Fibroblast of skin of right quadriceps (primary cell): ENCODE measurements at regions not wholly inside any gene's neighbourhood (a gene's known extent, or its start where the extent isn't known, plus 50 kb on each side); places are given as distances from the start of the nearest gene placed in this dataset.

Experiments used
- DNase-seq: peaks from one replicate; pipeline ENCODE4 v3.0.0-alpha.2; 2013

GRCh38 chr10:83801983-83802382, 337.3 kb upstream of the GHITM start:
- DNase-seq = no peak

- DNase-seq = no peak
Observed at GRCh38 chr10:83806717-83807116, 332.6 kb upstream of the GHITM start.

- DNase-seq = no peak
Observed at GRCh38 chr10:83809001-83809400, 330.3 kb upstream of the GHITM start.

- no peak for DNase-seq
Observed at GRCh38 chr10:83816942-83817341, 322.4 kb upstream of the GHITM start.

GRCh38 chr10:83817797-83818196, 321.5 kb upstream of the GHITM start:
- no peak for DNase-seq

GRCh38 chr10:83819609-83820008, 319.7 kb upstream of the GHITM start:
- DNase-seq = no peak

- DNase-seq = no peak
Observed at GRCh38 chr10:83820033-83820432, 319.3 kb upstream of the GHITM start.

DNA sequence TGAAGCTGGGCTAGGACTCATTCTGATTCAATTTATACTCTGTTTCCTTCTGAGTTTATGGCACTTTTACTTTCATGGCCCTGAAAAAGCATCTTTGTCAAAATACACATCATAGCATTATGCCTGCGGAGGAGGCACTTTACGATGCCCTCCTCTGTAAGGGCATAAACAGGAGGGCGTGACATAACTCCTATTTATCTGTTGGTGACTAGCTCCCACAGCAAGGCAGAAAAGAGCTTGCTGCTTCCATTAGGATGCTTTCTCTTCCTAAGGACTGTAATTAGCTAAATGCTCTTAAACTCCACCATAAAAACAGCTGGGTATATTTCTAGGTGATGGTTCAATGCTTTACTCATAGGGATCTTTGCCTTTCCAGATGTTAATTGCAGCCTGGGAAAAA, 315.2 kb upstream of the GHITM start:
- DNase-seq = no peak

GRCh38 chr10:83834096-83834495, 305.2 kb upstream of the GHITM start:
- DNase-seq = no peak

DNA sequence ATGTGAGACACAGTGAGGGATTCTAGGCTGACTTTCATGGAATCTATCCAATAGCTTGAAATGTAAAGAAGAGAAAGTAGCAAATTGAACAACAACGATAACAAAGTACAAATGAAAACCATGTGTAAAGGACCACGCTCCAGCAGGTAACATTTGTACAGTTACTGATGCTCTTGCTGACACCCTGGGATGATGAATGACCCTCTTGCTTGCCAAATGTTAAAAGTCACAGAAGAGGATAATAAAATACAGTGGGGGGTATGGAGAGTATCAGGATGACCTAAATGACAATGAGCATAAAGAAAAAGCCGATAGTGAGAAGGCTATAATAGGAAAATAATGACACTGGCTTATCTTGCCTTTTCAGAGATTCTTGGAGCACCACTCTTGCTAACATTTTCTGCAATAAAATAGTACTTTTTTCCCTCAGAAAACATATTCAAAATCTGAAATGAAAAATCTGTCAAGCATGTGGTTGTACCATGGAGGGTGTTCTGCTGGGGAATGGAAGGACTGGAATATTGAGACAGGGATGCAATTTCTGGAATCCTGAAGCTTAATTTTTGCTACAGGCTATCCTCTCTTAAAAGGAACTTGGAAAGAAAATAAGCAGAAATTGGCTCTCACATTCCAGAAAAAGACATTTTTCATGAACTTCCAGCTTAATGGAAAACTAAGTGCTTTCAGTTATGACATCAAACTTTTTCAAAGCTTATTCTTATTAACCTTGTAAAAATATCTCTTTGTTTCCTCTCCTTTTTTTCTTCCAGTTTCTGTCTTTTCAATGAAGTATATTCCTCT, 303.2 kb upstream of the GHITM start:
- no peak for DNase-seq

DNA sequence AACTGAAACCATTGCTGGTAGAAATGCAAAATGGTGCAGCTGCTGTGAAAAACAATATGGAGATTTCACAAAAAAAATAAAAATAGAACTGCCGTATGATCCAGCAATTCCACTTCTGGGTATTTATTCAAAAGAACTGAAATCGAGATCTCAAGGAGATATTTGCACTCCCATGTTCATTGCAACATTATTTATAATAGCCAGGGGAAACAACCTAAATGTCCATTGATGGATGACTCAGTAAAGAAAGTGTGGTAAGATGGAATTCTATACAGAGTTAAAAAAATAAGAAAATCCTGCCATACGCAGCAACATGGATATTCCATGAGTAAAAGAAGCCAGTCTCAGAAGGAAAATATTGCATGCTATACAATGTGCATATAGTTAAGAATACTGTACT, 290.6 kb upstream of the GHITM start:
- DNase-seq = no peak

DNA sequence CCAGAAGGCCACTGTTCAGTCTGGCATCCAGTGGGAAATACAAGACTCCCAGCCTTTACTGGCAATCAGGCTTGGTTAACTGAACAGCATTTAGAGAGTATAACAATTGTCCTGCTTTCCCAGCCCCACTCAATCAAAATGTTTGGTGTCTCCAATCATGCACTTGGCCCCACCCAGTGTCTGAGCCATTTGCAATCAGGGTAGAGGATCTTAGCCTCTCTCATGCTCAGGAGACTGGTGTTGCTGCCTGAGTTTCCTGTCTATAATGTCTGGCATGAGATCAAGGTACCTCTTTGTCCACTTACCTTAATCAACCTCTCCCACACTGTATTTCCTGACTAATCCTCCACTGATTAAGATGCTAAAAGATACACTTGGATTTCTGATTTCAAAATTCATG, 290.2 kb upstream of the GHITM start:
- DNase-seq = no peak

DNA sequence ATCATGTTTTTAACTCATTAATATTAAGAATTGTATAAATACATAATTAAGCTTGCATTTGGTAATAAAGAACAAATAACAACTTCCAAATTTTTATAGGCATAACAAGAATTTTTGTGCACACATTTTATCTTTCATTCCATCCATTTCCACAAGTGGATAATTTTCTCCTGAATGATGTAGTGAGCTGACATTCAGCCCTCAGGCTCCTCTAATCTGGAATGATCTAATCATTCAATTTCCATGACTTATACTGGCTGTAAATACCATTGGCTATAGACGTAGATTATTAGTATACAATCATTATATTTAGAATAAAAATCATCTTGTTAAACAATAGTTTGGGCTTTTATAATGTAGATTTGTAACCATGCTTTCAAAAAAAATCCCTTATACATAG, 287.2 kb upstream of the GHITM start:
- no peak for DNase-seq

- no peak for DNase-seq
Observed at GRCh38 chr10:83862723-83863122, 276.6 kb upstream of the GHITM start.

GRCh38 chr10:83863283-83863966, 275.9 kb upstream of the GHITM start:
- DNase-seq = no peak

GRCh38 chr10:83869898-83870297, 269.4 kb upstream of the GHITM start:
- DNase-seq = no peak

GRCh38 chr10:83871187-83872081, 267.9 kb upstream of the GHITM start:
- DNase-seq = peak; percentile 45

GRCh38 chr10:83880252-83880791, 259.0 kb upstream of the GHITM start:
- DNase-seq = no peak

GRCh38 chr10:83881661-83882060, 257.6 kb upstream of the GHITM start:
- no peak for DNase-seq

DNA sequence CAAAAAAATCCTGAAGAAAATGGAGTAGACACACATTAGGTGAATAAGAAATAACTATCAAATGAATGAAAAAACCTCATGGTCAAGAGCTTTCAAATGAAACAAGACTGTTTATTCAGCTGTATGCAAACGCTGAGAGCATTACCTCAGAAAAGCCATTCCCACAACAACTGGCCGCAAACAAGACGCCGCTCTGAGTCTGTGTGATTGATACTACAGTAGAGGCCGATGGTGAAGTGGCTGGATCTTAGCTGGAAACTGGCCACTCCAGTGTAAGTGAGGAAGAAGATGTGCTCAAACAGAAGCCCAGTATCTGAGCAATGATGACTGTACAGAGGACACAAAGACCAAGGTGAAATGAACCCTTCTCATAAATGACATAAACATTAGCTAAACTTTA, 252.4 kb upstream of the GHITM start:
- no peak for DNase-seq

GRCh38 chr10:83892737-83893136, 246.6 kb upstream of the GHITM start:
- no peak for DNase-seq

DNA sequence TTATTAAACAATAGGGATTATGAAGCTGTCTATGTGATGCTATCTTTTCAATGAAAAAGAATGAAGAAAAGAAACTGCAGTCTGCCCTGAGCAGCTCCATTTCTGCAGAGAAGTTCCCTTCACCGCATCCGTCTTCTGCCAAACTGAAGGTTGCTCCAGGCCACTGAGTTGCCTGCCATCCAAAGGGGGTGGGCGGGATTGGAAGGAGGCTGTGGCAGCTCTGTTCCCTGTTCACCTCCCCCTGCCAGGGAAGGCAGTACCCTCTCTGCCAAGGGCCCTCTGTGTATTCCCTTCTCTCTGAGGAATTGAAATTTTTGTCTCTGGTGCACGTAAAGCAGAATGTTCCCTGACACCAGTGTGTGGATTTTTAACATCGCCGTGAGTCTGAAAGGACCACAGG, 243.1 kb upstream of the GHITM start:
- DNase-seq = no peak

GRCh38 chr10:83897626-83898025, 241.7 kb upstream of the GHITM start:
- DNase-seq = no peak
